ENCODE measurements at regions not wholly inside any gene's neighbourhood (a gene's known extent, or its start where the extent isn't known, plus 50 kb on each side); places are given as distances from the start of the nearest gene placed in this dataset.

DNA sequence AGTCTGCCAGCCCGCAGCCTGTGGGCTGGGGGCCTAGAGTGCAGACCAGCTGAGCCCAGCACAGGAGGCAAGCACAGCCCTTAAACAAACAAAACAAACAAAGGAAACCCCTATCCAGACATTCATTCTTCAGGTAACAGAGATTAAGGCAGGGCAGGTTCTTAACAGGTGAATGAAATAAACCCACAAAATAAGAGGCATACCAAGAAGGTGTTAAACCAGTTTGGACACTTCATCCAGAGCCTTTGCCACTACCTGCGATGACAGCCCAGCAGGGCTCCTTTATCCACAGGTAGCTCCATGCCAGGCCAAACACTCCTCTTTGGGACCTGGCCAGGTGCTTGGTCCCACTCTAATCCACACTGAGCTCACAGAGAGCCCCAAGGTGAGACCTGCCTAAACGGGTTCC, 209.7 kb upstream of the SIX2 start:
- ATAC-seq, result no peak
- TF ChIP-seq ZNF565 (CRISPR knock-in tag; conservative IDR thresholded peaks at IDR 0.05; ENCODE audit: low read depth) (no peak), ISL1 (CRISPR knock-in tag; IDR thresholded peaks at IDR 0.05) (no peak), SNAI2 (CRISPR knock-in tag; IDR thresholded peaks at IDR 0.05) (no peak), OSR1 (CRISPR knock-in tag; IDR thresholded peaks at IDR 0.05) (no peak), RARB (CRISPR knock-in tag; IDR thresholded peaks at IDR 0.05) (no peak), TOX (CRISPR knock-in tag; IDR thresholded peaks at IDR 0.05; ENCODE audit: borderline replicate concordance) (no peak), CSDC2 (CRISPR knock-in tag; IDR thresholded peaks at IDR 0.05) (no peak), BACH2 (CRISPR knock-in tag; IDR thresholded peaks at IDR 0.05; ENCODE audit: borderline replicate concordance) (no peak), ZNF70 (CRISPR knock-in tag; IDR thresholded peaks at IDR 0.05) (no peak), ARNTL (CRISPR knock-in tag; IDR thresholded peaks at IDR 0.05; ENCODE audit: borderline replicate concordance, low read depth) (no peak)
- TF ChIP-seq, protein P1, sequence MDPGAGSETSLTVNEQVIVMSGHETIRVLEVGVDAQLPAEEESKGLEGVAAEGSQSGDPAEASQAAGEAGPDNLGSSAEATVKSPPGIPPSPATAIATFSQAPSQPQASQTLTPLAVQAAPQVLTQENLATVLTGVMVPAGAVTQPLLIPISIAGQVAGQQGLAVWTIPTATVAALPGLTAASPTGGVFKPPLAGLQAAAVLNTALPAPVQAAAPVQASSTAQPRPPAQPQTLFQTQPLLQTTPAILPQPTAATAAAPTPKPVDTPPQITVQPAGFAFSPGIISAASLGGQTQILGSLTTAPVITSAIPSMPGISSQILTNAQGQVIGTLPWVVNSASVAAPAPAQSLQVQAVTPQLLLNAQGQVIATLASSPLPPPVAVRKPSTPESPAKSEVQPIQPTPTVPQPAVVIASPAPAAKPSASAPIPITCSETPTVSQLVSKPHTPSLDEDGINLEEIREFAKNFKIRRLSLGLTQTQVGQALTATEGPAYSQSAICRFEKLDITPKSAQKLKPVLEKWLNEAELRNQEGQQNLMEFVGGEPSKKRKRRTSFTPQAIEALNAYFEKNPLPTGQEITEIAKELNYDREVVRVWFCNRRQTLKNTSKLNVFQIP (CRISPR knock-in tag; IDR thresholded peaks at IDR 0.05; ENCODE audit: borderline replicate concordance, low read depth), result no peak
- TF ChIP-seq, protein P2, sequence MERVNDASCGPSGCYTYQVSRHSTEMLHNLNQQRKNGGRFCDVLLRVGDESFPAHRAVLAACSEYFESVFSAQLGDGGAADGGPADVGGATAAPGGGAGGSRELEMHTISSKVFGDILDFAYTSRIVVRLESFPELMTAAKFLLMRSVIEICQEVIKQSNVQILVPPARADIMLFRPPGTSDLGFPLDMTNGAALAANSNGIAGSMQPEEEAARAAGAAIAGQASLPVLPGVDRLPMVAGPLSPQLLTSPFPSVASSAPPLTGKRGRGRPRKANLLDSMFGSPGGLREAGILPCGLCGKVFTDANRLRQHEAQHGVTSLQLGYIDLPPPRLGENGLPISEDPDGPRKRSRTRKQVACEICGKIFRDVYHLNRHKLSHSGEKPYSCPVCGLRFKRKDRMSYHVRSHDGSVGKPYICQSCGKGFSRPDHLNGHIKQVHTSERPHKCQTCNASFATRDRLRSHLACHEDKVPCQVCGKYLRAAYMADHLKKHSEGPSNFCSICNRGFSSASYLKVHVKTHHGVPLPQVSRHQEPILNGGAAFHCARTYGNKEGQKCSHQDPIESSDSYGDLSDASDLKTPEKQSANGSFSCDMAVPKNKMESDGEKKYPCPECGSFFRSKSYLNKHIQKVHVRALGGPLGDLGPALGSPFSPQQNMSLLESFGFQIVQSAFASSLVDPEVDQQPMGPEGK (CRISPR knock-in tag; IDR thresholded peaks at IDR 0.05; ENCODE audit: borderline replicate concordance), result no peak
- TF ChIP-seq, protein P3, sequence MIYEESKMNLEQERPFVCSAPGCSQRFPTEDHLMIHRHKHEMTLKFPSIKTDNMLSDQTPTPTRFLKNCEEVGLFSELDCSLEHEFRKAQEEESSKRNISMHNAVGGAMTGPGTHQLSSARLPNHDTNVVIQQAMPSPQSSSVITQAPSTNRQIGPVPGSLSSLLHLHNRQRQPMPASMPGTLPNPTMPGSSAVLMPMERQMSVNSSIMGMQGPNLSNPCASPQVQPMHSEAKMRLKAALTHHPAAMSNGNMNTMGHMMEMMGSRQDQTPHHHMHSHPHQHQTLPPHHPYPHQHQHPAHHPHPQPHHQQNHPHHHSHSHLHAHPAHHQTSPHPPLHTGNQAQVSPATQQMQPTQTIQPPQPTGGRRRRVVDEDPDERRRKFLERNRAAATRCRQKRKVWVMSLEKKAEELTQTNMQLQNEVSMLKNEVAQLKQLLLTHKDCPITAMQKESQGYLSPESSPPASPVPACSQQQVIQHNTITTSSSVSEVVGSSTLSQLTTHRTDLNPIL (CRISPR knock-in tag; IDR thresholded peaks at IDR 0.05; ENCODE audit: low read depth), result no peak
- TF ChIP-seq, protein P4, sequence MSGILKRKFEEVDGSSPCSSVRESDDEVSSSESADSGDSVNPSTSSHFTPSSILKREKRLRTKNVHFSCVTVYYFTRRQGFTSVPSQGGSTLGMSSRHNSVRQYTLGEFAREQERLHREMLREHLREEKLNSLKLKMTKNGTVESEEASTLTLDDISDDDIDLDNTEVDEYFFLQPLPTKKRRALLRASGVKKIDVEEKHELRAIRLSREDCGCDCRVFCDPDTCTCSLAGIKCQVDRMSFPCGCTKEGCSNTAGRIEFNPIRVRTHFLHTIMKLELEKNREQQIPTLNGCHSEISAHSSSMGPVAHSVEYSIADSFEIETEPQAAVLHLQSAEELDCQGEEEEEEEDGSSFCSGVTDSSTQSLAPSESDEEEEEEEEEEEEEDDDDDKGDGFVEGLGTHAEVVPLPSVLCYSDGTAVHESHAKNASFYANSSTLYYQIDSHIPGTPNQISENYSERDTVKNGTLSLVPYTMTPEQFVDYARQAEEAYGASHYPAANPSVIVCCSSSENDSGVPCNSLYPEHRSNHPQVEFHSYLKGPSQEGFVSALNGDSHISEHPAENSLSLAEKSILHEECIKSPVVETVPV (CRISPR knock-in tag; IDR thresholded peaks at IDR 0.05), result no peak

DNA sequence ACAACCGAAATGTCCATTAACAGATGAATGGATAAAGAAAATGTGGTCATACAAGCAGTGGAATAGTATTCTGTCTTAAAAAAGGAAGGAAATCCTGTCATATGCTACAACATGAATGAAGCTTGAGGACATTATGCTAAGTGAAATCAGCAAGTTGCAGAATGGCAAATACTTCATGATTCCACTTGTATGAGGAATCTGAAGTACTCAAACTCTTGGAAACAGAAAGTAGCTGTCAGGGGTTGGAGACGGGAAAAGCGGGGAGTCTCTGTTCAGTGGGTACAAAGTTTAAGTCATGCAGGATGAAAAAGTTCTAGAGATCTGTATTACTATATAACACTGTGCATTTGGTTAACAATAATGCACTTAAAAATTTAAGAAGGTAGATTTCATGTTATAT, 209.0 kb upstream of the SIX2 start:
- ATAC-seq, result no peak
- TF ChIP-seq ESRRG (CRISPR knock-in tag; IDR thresholded peaks at IDR 0.05), result no peak
- TF ChIP-seq, protein P5, sequence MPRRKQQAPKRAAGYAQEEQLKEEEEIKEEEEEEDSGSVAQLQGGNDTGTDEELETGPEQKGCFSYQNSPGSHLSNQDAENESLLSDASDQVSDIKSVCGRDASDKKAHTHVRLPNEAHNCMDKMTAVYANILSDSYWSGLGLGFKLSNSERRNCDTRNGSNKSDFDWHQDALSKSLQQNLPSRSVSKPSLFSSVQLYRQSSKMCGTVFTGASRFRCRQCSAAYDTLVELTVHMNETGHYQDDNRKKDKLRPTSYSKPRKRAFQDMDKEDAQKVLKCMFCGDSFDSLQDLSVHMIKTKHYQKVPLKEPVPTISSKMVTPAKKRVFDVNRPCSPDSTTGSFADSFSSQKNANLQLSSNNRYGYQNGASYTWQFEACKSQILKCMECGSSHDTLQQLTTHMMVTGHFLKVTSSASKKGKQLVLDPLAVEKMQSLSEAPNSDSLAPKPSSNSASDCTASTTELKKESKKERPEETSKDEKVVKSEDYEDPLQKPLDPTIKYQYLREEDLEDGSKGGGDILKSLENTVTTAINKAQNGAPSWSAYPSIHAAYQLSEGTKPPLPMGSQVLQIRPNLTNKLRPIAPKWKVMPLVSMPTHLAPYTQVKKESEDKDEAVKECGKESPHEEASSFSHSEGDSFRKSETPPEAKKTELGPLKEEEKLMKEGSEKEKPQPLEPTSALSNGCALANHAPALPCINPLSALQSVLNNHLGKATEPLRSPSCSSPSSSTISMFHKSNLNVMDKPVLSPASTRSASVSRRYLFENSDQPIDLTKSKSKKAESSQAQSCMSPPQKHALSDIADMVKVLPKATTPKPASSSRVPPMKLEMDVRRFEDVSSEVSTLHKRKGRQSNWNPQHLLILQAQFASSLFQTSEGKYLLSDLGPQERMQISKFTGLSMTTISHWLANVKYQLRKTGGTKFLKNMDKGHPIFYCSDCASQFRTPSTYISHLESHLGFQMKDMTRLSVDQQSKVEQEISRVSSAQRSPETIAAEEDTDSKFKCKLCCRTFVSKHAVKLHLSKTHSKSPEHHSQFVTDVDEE (CRISPR knock-in tag; IDR thresholded peaks at IDR 0.05), result no peak
- TF ChIP-seq, protein P3 (CRISPR knock-in tag; IDR thresholded peaks at IDR 0.05; ENCODE audit: low read depth), result no peak
- no peak for TF ChIP-seq PPARA (CRISPR knock-in tag; IDR thresholded peaks at IDR 0.05; ENCODE audit: borderline replicate concordance)
- no peak for TF ChIP-seq BACH2 (CRISPR knock-in tag; IDR thresholded peaks at IDR 0.05; ENCODE audit: borderline replicate concordance)

DNA sequence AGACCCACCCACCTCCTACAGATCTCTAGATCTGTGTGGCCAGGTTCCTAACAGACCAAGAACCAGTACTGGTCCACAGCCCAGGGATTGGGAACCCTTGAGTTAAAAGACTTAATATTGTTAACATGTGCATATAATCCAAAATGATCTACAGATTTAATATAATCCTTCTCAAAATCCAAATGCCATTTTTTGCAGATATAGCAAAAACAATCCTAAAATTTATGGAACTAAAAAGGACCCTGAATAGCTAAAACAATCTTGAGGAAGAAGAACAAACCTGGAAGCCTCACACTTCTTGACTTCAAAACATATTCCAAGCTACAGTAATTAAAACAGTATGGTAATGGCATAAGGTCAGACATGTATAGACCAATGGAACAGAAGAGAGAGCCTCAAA, 206.9 kb upstream of the SIX2 start:
- TF ChIP-seq ZNF70 (CRISPR knock-in tag; IDR thresholded peaks at IDR 0.05), result no peak
- no peak for TF ChIP-seq ARNTL (CRISPR knock-in tag; IDR thresholded peaks at IDR 0.05; ENCODE audit: borderline replicate concordance, low read depth)
- no peak for TF ChIP-seq CSDC2 (CRISPR knock-in tag; IDR thresholded peaks at IDR 0.05)
- ATAC-seq, result no peak

DNA sequence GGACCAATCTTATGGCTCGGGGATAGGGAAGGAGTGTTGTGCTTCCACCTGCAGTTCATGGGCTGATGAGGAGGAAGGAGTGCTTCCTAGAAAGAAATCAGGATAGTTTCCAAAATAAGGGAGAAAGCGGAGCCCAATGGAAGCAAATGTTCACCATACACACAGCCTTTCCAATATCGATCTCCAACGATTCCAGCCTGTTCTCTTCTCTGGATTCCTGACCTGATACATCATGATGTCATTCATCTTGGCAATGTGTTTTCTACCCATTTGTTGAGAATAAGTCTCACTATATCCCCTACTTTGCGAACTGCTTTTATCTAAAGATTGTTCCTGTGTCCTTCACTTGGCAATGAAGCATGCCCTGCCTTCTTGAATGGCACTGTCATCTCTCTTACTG, 205.3 kb upstream of the SIX2 start:
- no peak for ATAC-seq
- TF ChIP-seq ZC3H10 (CRISPR knock-in tag; IDR thresholded peaks at IDR 0.05) (no peak), ZNF70 (CRISPR knock-in tag; IDR thresholded peaks at IDR 0.05) (no peak), ZNF8 (CRISPR knock-in tag; IDR thresholded peaks at IDR 0.05) (no peak), OSR1 (CRISPR knock-in tag; IDR thresholded peaks at IDR 0.05) (no peak), TOX (CRISPR knock-in tag; IDR thresholded peaks at IDR 0.05; ENCODE audit: borderline replicate concordance) (no peak), ZFP3 (CRISPR knock-in tag; IDR thresholded peaks at IDR 0.05) (no peak), PPARA (CRISPR knock-in tag; IDR thresholded peaks at IDR 0.05; ENCODE audit: borderline replicate concordance) (no peak), ESRRG (CRISPR knock-in tag; IDR thresholded peaks at IDR 0.05) (no peak)
- TF ChIP-seq, protein P1 (CRISPR knock-in tag; IDR thresholded peaks at IDR 0.05; ENCODE audit: borderline replicate concordance, low read depth), result no peak
